Liver (tissue), 8 donors: ENCODE measurements at regions not wholly inside any gene's neighbourhood (a gene's known extent, or its start where the extent isn't known, plus 50 kb on each side); places are given as distances from the start of the nearest gene placed in this dataset.

Source experiments
- DNase-seq: peaks from one replicate; pipeline ENCODE4 v3.0.0-alpha.2; 2017; ENCODE audit warnings: low spot score
- H3K27ac ChIP-seq, 2 donors: one replicate each; pipeline ENCODE4 v1.7.0; 2013; ENCODE audit warnings: inconsistent platforms in 2 of 2, low read length in 2 of 2, control low read depth in 1 of 2, low read depth in 1 of 2, mild to moderate bottlenecking in 1 of 2
- H3K27me3 ChIP-seq, 4 donors: one replicate each; pipeline versions ENCODE4 v1.6.1 to v1.7.0; 2013; ENCODE audit warnings: low read length in 3 of 4, inconsistent platforms in 1 of 4, mild to moderate bottlenecking in 1 of 4, moderate library complexity in 1 of 4; ENCODE audit not compliant: control insufficient read depth in 4 of 4, insufficient read depth in 4 of 4
- H3K36me3 ChIP-seq, 4 donors: one replicate each; pipeline versions ENCODE4 v1.6.1 to v1.7.0; 2013; ENCODE audit warnings: low read length in 3 of 4, mild to moderate bottlenecking in 3 of 4, low read depth in 1 of 4, moderate library complexity in 1 of 4; ENCODE audit not compliant: control insufficient read depth in 4 of 4, insufficient read depth in 3 of 4
- H3K4me1 ChIP-seq, 4 donors: one replicate each; pipeline versions ENCODE4 v1.6.1 to v1.7.0; 2013; ENCODE audit warnings: low read length in 3 of 4, mild to moderate bottlenecking in 3 of 4, moderate library complexity in 1 of 4; ENCODE audit not compliant: control insufficient read depth in 4 of 4, insufficient read depth in 4 of 4
- H3K4me3 ChIP-seq, 3 donors: one replicate each; pipeline versions ENCODE4 v1.6.1 to v1.7.0; 2013; ENCODE audit warnings: low read length in 3 of 3, control low read depth in 1 of 3, low read depth in 1 of 3, mild to moderate bottlenecking in 1 of 3
- H3K9ac ChIP-seq, 2 donors: one replicate each; pipeline ENCODE4 v1.7.0; 2013; ENCODE audit warnings: low read length in 2 of 2, mild to moderate bottlenecking in 2 of 2, moderate library complexity in 2 of 2, control low read depth in 1 of 2, low read depth in 1 of 2
- H3K9me3 ChIP-seq, 4 donors: one replicate each; pipeline versions ENCODE4 v1.6.1 to v1.7.0; 2013; ENCODE audit warnings: low read length in 3 of 4; ENCODE audit not compliant: control insufficient read depth in 4 of 4
- EGR1 ChIP-seq, 2 donors: IDR thresholded peaks; 2 replicates each; pipeline ENCODE4 v1.6.1; 2016 to 2018; ENCODE audit warnings: antibody characterized with exemption in 2 of 2, low read depth in 2 of 2
- FOXA1 ChIP-seq: IDR thresholded peaks from 2 replicates; pipeline ENCODE4 v1.6.1; 2016; ENCODE audit warnings: antibody characterized with exemption
- FOXA2 ChIP-seq: IDR thresholded peaks from 2 replicates; pipeline ENCODE4 v1.6.1; 2016; ENCODE audit warnings: antibody characterized with exemption
- GABPA ChIP-seq, 2 donors: IDR thresholded peaks in 1 of 2; conservative IDR thresholded peaks in 1 of 2; 2 replicates each; pipeline ENCODE4 v1.6.1; 2016; ENCODE audit warnings: antibody characterized with exemption in 2 of 2, mild to moderate bottlenecking in 1 of 2, moderate library complexity in 1 of 2
- HNF4G ChIP-seq: IDR thresholded peaks from 2 replicates; pipeline ENCODE4 v1.6.1; 2016; ENCODE audit warnings: antibody characterized with exemption
- JUND ChIP-seq, 2 donors: IDR thresholded peaks; 2 replicates each; pipeline ENCODE4 v1.6.1; 2016; ENCODE audit warnings: antibody characterized with exemption in 2 of 2
- RAD21 ChIP-seq, 2 donors: IDR thresholded peaks; 2 replicates each; pipeline ENCODE4 v1.6.1; 2016; ENCODE audit warnings: antibody characterized with exemption in 2 of 2, mild to moderate bottlenecking in 2 of 2
- RXRA ChIP-seq, 2 donors: IDR thresholded peaks; 2 replicates each; pipeline ENCODE4 v1.6.1; 2017 to 2018; ENCODE audit warnings: antibody characterized with exemption in 2 of 2, mild to moderate bottlenecking in 1 of 2
- SP1 ChIP-seq: IDR thresholded peaks from 2 replicates; pipeline ENCODE4 v1.6.1; 2018; ENCODE audit warnings: antibody characterized with exemption, mild to moderate bottlenecking
- TAF1 ChIP-seq: conservative IDR thresholded peaks from 2 replicates; pipeline ENCODE4 v1.6.1; 2016; ENCODE audit warnings: antibody characterized with exemption, mild to moderate bottlenecking
- YY1 ChIP-seq: IDR thresholded peaks from 2 replicates; pipeline ENCODE4 v1.6.1; 2016; ENCODE audit warnings: antibody characterized with exemption, mild to moderate bottlenecking
- WGBS: extraction: QIAGEN DNeasy Blood & Tissue Kit; methylation state at CpG from one replicate; pipeline ENCODE4 v1.1.7; 2013; 5-methylcytosine and 5-hydroxymethylcytosine counted together
- TF ChIP-seq, protein P1 (sequence below): IDR thresholded peaks from 2 replicates; pipeline ENCODE4 v1.6.1; 2016; ENCODE audit warnings: antibody characterized with exemption, mild to moderate bottlenecking
- TF ChIP-seq, protein P2 (sequence below): IDR thresholded peaks from 2 replicates; pipeline ENCODE4 v1.6.1; 2016; ENCODE audit warnings: antibody characterized with exemption
- TF ChIP-seq, protein P3 (sequence below): IDR thresholded peaks from 2 replicates; pipeline ENCODE4 v1.6.1; 2016; ENCODE audit warnings: antibody characterized with exemption
- TF ChIP-seq, protein P4 (sequence below): fragments of 150-350 bp; IDR thresholded peaks from 2 replicates; pipeline ENCODE4 v1.5.1; 2017; ENCODE audit warnings: improper control_type of control experiment, low read depth, low read length; ENCODE audit not compliant: missing input control
- donor health status: healthy.
- donor health status: healthy.
- donor health status: healthy.
- donor health status: healthy.
- donor health status: healthy.

DNA sequence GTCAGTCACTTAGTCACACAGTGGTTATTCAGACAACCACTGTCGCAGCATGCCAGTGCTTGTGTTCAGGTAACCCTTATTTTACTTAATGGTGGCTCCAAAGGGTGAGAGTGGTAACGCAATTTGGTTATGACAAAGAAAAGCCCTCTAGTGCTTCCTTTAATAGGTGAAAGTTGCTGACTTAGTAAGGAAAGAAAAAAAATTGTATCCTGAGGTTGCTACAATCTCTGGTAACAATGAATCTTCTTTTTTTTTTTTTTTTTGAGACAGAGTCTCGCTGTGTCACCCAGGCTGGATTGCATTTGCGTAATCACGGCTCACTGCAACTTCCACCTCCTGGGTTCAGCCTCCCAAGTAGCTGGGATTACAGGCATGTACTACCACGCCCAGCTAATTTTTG lies 64.5 kb downstream of the C11orf91 start (continued):
- TF ChIP-seq, protein P1, sequence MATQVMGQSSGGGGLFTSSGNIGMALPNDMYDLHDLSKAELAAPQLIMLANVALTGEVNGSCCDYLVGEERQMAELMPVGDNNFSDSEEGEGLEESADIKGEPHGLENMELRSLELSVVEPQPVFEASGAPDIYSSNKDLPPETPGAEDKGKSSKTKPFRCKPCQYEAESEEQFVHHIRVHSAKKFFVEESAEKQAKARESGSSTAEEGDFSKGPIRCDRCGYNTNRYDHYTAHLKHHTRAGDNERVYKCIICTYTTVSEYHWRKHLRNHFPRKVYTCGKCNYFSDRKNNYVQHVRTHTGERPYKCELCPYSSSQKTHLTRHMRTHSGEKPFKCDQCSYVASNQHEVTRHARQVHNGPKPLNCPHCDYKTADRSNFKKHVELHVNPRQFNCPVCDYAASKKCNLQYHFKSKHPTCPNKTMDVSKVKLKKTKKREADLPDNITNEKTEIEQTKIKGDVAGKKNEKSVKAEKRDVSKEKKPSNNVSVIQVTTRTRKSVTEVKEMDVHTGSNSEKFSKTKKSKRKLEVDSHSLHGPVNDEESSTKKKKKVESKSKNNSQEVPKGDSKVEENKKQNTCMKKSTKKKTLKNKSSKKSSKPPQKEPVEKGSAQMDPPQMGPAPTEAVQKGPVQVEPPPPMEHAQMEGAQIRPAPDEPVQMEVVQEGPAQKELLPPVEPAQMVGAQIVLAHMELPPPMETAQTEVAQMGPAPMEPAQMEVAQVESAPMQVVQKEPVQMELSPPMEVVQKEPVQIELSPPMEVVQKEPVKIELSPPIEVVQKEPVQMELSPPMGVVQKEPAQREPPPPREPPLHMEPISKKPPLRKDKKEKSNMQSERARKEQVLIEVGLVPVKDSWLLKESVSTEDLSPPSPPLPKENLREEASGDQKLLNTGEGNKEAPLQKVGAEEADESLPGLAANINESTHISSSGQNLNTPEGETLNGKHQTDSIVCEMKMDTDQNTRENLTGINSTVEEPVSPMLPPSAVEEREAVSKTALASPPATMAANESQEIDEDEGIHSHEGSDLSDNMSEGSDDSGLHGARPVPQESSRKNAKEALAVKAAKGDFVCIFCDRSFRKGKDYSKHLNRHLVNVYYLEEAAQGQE: no peak
- TF ChIP-seq GABPA (IDR thresholded peaks at IDR 0.05 in 1 of 2, conservative IDR thresholded peaks at IDR 0.05 in 1 of 2) (no peak), RAD21 (IDR thresholded peaks at IDR 0.05) (no peak), FOXA1 (no peak), HNF4G (no peak)
- TF ChIP-seq, protein P2, sequence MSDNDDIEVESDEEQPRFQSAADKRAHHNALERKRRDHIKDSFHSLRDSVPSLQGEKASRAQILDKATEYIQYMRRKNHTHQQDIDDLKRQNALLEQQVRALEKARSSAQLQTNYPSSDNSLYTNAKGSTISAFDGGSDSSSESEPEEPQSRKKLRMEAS: no peak

DNA sequence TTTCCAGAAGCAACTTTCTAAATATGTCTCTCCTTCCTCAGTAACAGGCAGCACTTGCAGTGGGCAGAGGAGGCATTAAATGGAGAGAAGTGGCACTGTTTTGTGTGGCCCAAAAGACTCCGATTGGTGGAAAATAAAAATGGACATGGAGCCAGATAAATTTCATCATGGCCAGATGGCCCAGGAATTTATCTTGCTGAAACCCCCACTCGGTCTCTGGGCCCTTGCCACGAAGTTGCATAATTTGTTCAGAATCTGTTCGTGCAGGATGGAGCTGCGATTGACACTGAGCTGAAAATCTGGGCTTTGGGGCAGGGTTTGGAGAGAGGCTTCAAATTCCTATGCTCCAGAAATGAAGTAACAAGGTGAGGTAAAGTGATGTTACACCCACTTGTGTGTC lies 65.5 kb downstream of the C11orf91 start:
- Histone ChIP-seq H3K9me3 (peaks cover 0 to 5% (median under 1%) of the 10 kb centered on the region in 4 donors), H3K36me3 (no peaks in the 10 kb centered on the region), H3K27me3 (peaks cover 0 to under 1% (median 0%) of the 10 kb centered on the region in 4 donors), H3K27ac (no peak overlapping the region), H3K4me3 (no peak overlapping the region), H3K4me1 (no peaks in the 10 kb centered on the region), H3K9ac (no peak overlapping the region)
- DNase-seq: no peak
- 57% methylated on average over 5 of the region's 5 CpGs for WGBS
- TF ChIP-seq RXRA (IDR thresholded peaks at IDR 0.05) (no peak), YY1 (no peak), FOXA2 (no peak), SP1 (no peak), TAF1 (no peak)
- TF ChIP-seq, protein P3, sequence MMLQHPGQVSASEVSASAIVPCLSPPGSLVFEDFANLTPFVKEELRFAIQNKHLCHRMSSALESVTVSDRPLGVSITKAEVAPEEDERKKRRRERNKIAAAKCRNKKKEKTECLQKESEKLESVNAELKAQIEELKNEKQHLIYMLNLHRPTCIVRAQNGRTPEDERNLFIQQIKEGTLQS: no peak
- TF ChIP-seq, protein P1: no peak
- TF ChIP-seq, protein P2: no peak

DNA sequence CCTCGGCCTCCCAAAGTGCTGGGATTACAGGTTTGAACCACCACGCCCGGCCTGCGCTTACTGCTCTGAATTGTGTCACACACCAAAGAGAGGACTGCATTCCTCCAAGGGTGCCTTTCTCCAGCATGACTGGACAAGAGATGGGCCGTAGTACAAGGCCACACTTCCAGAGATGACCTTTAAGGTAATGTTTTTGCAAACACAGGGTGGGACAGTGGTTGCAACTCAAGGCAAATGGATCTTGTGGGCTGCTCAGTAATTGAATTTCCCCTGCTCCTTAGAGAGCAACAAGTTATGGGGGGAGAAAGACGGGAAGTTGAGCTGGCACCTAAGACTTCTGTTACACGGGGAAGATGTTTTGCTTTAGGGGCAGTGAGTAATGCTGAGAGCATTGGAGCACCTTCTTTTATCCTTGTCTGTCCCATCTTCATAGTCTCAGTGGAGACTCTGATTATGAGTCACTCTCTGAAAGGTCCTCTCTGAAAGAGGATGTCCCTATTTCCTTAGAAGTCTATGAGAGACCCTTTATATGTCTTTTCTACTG lies 66.3 kb downstream of the C11orf91 start:
- WGBS: 82% methylated on average over 7 of the region's 7 CpGs
- Histone ChIP-seq H3K9ac (no peak overlapping the region), H3K4me3 (no peak overlapping the region), H3K36me3 (no peaks in the 10 kb centered on the region), H3K4me1 (no peaks in the 10 kb centered on the region), H3K9me3 (peaks cover 0 to 5% (median under 1%) of the 10 kb centered on the region in 4 donors), H3K27me3 (no peaks in the 10 kb centered on the region), H3K27ac (no peak overlapping the region)
- no peak for TF ChIP-seq JUND (IDR thresholded peaks at IDR 0.05)
- no peak for TF ChIP-seq SP1
- TF ChIP-seq, protein P3: no peak
- TF ChIP-seq, protein P4, sequence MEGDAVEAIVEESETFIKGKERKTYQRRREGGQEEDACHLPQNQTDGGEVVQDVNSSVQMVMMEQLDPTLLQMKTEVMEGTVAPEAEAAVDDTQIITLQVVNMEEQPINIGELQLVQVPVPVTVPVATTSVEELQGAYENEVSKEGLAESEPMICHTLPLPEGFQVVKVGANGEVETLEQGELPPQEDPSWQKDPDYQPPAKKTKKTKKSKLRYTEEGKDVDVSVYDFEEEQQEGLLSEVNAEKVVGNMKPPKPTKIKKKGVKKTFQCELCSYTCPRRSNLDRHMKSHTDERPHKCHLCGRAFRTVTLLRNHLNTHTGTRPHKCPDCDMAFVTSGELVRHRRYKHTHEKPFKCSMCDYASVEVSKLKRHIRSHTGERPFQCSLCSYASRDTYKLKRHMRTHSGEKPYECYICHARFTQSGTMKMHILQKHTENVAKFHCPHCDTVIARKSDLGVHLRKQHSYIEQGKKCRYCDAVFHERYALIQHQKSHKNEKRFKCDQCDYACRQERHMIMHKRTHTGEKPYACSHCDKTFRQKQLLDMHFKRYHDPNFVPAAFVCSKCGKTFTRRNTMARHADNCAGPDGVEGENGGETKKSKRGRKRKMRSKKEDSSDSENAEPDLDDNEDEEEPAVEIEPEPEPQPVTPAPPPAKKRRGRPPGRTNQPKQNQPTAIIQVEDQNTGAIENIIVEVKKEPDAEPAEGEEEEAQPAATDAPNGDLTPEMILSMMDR: no peak
- TF ChIP-seq FOXA2: no peak
- TF ChIP-seq EGR1 (IDR thresholded peaks at IDR 0.05; ENCODE audit: low read depth in 2 of 2): no peak
- TF ChIP-seq FOXA1: no peak
- DNase-seq: no peak
